Pancreas (tissue), 10 donors: ENCODE measurements at regions not wholly inside any gene's neighbourhood (a gene's known extent, or its start where the extent isn't known, plus 50 kb on each side); places are given as distances from the start of the nearest gene placed in this dataset.
A peak's percentile ranks its signal among the peaks of the same experiment; 100 is the strongest.

Experiments used
- ATAC-seq, 4 donors: fragments of 200-7000 bp; cut with Tn5 transposase; one replicate each; pipeline versions ENCODE4 v1.8.0 to v1.9.1; 2020; ENCODE audit warnings: mild to moderate bottlenecking in 4 of 4, moderate library complexity in 4 of 4
- DNase-seq, 6 donors: peaks; one replicate each; pipeline ENCODE4 v3.0.0-alpha.2; 2020
- FAIRE-seq: peaks from 2 replicates; lab custom pipeline; 2012; peaks lifted over from hg19 to GRCh38; lab: Jason Lieb, UNC
- H3K27ac ChIP-seq, 4 donors: fragments of 200-600 bp; sonication (generic); 1 replicate in 3 of 4; 2 replicates in 1 of 4; pipeline versions ENCODE4 v1.5.0 to v1.8.0; 2020
- H3K27me3 ChIP-seq, 4 donors: fragments of 200-600 bp; one replicate each; pipeline ENCODE4 v1.8.0; 2021
- H3K36me3 ChIP-seq, 3 donors: fragments of 200-600 bp; sonication (generic) in 1 of 3; one replicate each; pipeline versions ENCODE4 v1.5.0 to v1.8.0; 2020 to 2021
- H3K4me1 ChIP-seq, 3 donors: fragments of 200-600 bp; one replicate each; pipeline ENCODE4 v1.8.0; 2021
- H3K4me3 ChIP-seq, 4 donors: fragments of 200-600 bp; sonication (generic) in 2 of 4; one replicate each; pipeline versions ENCODE4 v1.5.0 to v1.8.0; 2020 to 2021
- H3K9me3 ChIP-seq, 4 donors: fragments of 200-600 bp; one replicate each; pipeline ENCODE4 v1.8.0; 2021
- CTCF ChIP-seq, 4 donors: fragments of 200-600 bp; sonication (generic) in 3 of 4; IDR thresholded peaks; one replicate each; pipeline versions ENCODE4 v1.5.0 to v1.8.0; 2021; ENCODE audit warnings: antibody characterized with exemption in 4 of 4
- WGBS, 2 donors: extraction: QIAGEN DNeasy Blood & Tissue Kit; methylation state at CpG; one replicate each; pipeline ENCODE4 v1.1.7; 2013; 5-methylcytosine and 5-hydroxymethylcytosine counted together
- intact Hi-C, 3 donors: fragments of 100-400 bp; cut with DNase I; formaldehyde crosslinking; loops; one replicate each; pipeline versions ENCODE4 v1.11.1 to v1.14.2; 2022
- donor health status: healthy with polysubstance abuse.
- donor health status: DM: no; HTN: no; CAD: no; lungs with moderate emphysema.
- donor health status: DM: no; HTN: no; CAD: no.
- donor health status: control.
- donor health status: control.
- donor health status: Bipolar disorder and iron deficiency.
- donor health status: DM: yes; HTN: yes; CAD: no.
- donor health status: DM: no; HTN: no; CAD: no.
- donor health status: DM: no; HTN: no; CAD: no.
- donor health status: DM: yes; HTN: yes; CAD: no.

- FAIRE-seq (no peak), DNase-seq (no peak), ATAC-seq (peak in 1 of 4 donors; percentile 22)
- Histone ChIP-seq H3K27me3 (no peaks in the 10 kb centered on the region), H3K36me3 (no peaks in the 10 kb centered on the region), H3K9me3 (no peaks in the 10 kb centered on the region), H3K27ac (no peak overlapping the region), H3K4me3 (no peak overlapping the region), H3K4me1 (no peaks in the 10 kb centered on the region)
- WGBS, 2 donors: 66% methylated on average over 6 of the region's 6 CpGs
- TF ChIP-seq CTCF (IDR thresholded peaks at IDR 0.05): no peak
- intact Hi-C loops: no loop called here
These were observed 74.4 kb upstream of the EPB41L3 start for GRCh38 chr18:5618047-5618688.

GRCh38 chr18:5611221-5611620 is 67.4 kb upstream of the EPB41L3 start:
- WGBS, 2 donors: 72 to 77% methylated on average over 4 of the region's 4 CpGs
- TF ChIP-seq CTCF (IDR thresholded peaks at IDR 0.05): no peak
- Histone ChIP-seq H3K4me1 (no peaks in the 10 kb centered on the region), H3K9me3 (no peaks in the 10 kb centered on the region), H3K4me3 (no peak overlapping the region), H3K27ac (no peak overlapping the region), H3K27me3 (no peaks in the 10 kb centered on the region), H3K36me3 (no peaks in the 10 kb centered on the region)
- ATAC-seq (no peak), FAIRE-seq (no peak), DNase-seq (no peak)
- intact Hi-C loops: no loop called here

GRCh38 chr18:5608846-5609245 is 65.0 kb upstream of the EPB41L3 start:
- Histone ChIP-seq H3K4me3 (no peak overlapping the region), H3K36me3 (no peaks in the 10 kb centered on the region), H3K4me1 (no peaks in the 10 kb centered on the region), H3K27me3 (no peaks in the 10 kb centered on the region), H3K27ac (no peak overlapping the region), H3K9me3 (no peaks in the 10 kb centered on the region)
- no peak for FAIRE-seq
- ATAC-seq: no peak
- no peak for DNase-seq
- intact Hi-C loops: no loop called here
- WGBS, 2 donors: 64 to 82% methylated on average over 2 of the region's 2 CpGs
- no peak for TF ChIP-seq CTCF (IDR thresholded peaks at IDR 0.05)

- WGBS, 2 donors: 69 to 72% methylated on average over 6 of the region's 6 CpGs
- DNase-seq: no peak
- no peak for FAIRE-seq
- Histone ChIP-seq H3K27me3 (no peaks in the 10 kb centered on the region), H3K27ac (no peak overlapping the region), H3K36me3 (no peaks in the 10 kb centered on the region), H3K4me1 (no peaks in the 10 kb centered on the region), H3K9me3 (no peaks in the 10 kb centered on the region), H3K4me3 (no peak overlapping the region)
- no peak for ATAC-seq
- TF ChIP-seq CTCF (IDR thresholded peaks at IDR 0.05): no peak
- intact Hi-C loops: no loop called here
These were observed 63.2 kb upstream of the EPB41L3 start for GRCh38 chr18:5606951-5607350.

- Histone ChIP-seq H3K4me1 (no peaks in the 10 kb centered on the region), H3K4me3 (no peak overlapping the region), H3K36me3 (no peaks in the 10 kb centered on the region), H3K27ac (no peak overlapping the region), H3K27me3 (no peaks in the 10 kb centered on the region), H3K9me3 (no peaks in the 10 kb centered on the region)
- 61 to 65% methylated on average over 2 of the region's 2 CpGs for WGBS, 2 donors
- TF ChIP-seq CTCF (IDR thresholded peaks at IDR 0.05): no peak
- intact Hi-C loops: no loop called here
- no peak for ATAC-seq
- DNase-seq: no peak
- FAIRE-seq: no peak
These were observed 61.0 kb upstream of the EPB41L3 start for GRCh38 chr18:5604778-5605177.
